Lower lobe of right lung (tissue), 2 donors: ENCODE measurements at regions not wholly inside any gene's neighbourhood (a gene's known extent, or its start where the extent isn't known, plus 50 kb on each side); places are given as distances from the start of the nearest gene placed in this dataset.

Source experiments
- ATAC-seq, 2 donors: fragments of 200-7000 bp; cut with Tn5 transposase; one replicate each; pipeline ENCODE4 v1.9.1; 2020 to 2022; ENCODE audit warnings: mild to moderate bottlenecking in 2 of 2, moderate library complexity in 2 of 2
- DNase-seq: peaks from one replicate; pipeline ENCODE4 v3.0.0-alpha.2; 2020
- H3K27ac ChIP-seq: fragments of 200-600 bp; one replicate; pipeline ENCODE4 v1.8.0; 2022
- H3K27me3 ChIP-seq: fragments of 200-600 bp; one replicate; pipeline ENCODE4 v1.8.0; 2022; ENCODE audit warnings: low read depth
- H3K36me3 ChIP-seq: fragments of 200-600 bp; one replicate; pipeline ENCODE4 v1.8.0; 2022; ENCODE audit warnings: mild to moderate bottlenecking
- H3K4me1 ChIP-seq: fragments of 200-600 bp; one replicate; pipeline ENCODE4 v1.8.0; 2022
- H3K4me3 ChIP-seq: fragments of 200-600 bp; one replicate; pipeline ENCODE4 v1.8.0; 2022; ENCODE audit warnings: mild to moderate bottlenecking
- H3K9me3 ChIP-seq: fragments of 200-600 bp; one replicate; pipeline ENCODE4 v1.8.0; 2022
- CTCF ChIP-seq: fragments of 200-600 bp; IDR thresholded peaks from one replicate; pipeline ENCODE4 v1.8.0; 2022; ENCODE audit warnings: antibody characterized with exemption, mild to moderate bottlenecking
- intact Hi-C: fragments of 100-400 bp; cut with DNase I; formaldehyde crosslinking; loops from one replicate; pipeline ENCODE4 v1.11.0; 2022
- donor health status: DM: no; HTN: yes; CAD: no; lungs with severe emphysema.

- H3K36me3 ChIP-seq: no peaks in the 10 kb centered on the region
- H3K27ac ChIP-seq: no peak overlapping the region
- intact Hi-C loops: no loop called here
- no peaks in the 10 kb centered on the region for H3K4me1 ChIP-seq
- H3K9me3 ChIP-seq: no peaks in the 10 kb centered on the region
- no peak for TF ChIP-seq CTCF
- no peak overlapping the region for H3K4me3 ChIP-seq
- H3K27me3 ChIP-seq: no peaks in the 10 kb centered on the region
- ATAC-seq (no peak), DNase-seq (no peak)
These were observed 88.1 kb upstream of the IGFBP3 start for GRCh38 chr7:46009211-46009610.

GRCh38 chr7:46007990-46008643 lies 87.0 kb upstream of the IGFBP3 start:
- Histone ChIP-seq H3K36me3 (no peaks in the 10 kb centered on the region), H3K4me3 (no peak overlapping the region), H3K27me3 (no peaks in the 10 kb centered on the region), H3K4me1 (no peaks in the 10 kb centered on the region), H3K9me3 (no peaks in the 10 kb centered on the region), H3K27ac (no peak overlapping the region)
- TF ChIP-seq CTCF: no peak
- DNase-seq (no peak), ATAC-seq (peak; percentile 68 to 74)
- intact Hi-C loops: no loop called here

- TF ChIP-seq CTCF: no peak
- ATAC-seq (no peak), DNase-seq (no peak)
- Histone ChIP-seq H3K9me3 (no peaks in the 10 kb centered on the region), H3K36me3 (no peaks in the 10 kb centered on the region), H3K4me1 (no peaks in the 10 kb centered on the region), H3K27ac (no peak overlapping the region), H3K27me3 (no peaks in the 10 kb centered on the region), H3K4me3 (no peak overlapping the region)
- intact Hi-C loops: no loop called here
These were observed 86.1 kb upstream of the IGFBP3 start for GRCh38 chr7:46007194-46007593.

GRCh38 chr7:46006723-46007122 lies 85.7 kb upstream of the IGFBP3 start:
- ATAC-seq (no peak), DNase-seq (no peak)
- Histone ChIP-seq H3K36me3 (no peaks in the 10 kb centered on the region), H3K9me3 (no peaks in the 10 kb centered on the region), H3K27ac (no peak overlapping the region), H3K4me1 (no peaks in the 10 kb centered on the region), H3K27me3 (no peaks in the 10 kb centered on the region), H3K4me3 (no peak overlapping the region)
- intact Hi-C loops: no loop called here
- no peak for TF ChIP-seq CTCF

- DNase-seq (no peak), ATAC-seq (no peak)
- no peaks in the 10 kb centered on the region for H3K27me3 ChIP-seq
- no peaks in the 10 kb centered on the region for H3K36me3 ChIP-seq
- TF ChIP-seq CTCF: no peak
- H3K4me1 ChIP-seq: no peaks in the 10 kb centered on the region
- no peak overlapping the region for H3K4me3 ChIP-seq
- H3K9me3 ChIP-seq: no peaks in the 10 kb centered on the region
- no peak overlapping the region for H3K27ac ChIP-seq
- intact Hi-C loops: no loop called here
These were observed 85.1 kb upstream of the IGFBP3 start for GRCh38 chr7:46006212-46006611.

GRCh38 chr7:46004965-46005364 lies 83.9 kb upstream of the IGFBP3 start:
- no peaks in the 10 kb centered on the region for H3K4me1 ChIP-seq
- H3K9me3 ChIP-seq: no peaks in the 10 kb centered on the region
- no peaks in the 10 kb centered on the region for H3K36me3 ChIP-seq
- H3K27ac ChIP-seq: no peak overlapping the region
- no peak for ATAC-seq
- H3K4me3 ChIP-seq: no peak overlapping the region
- intact Hi-C loops: no loop called here
- TF ChIP-seq CTCF: no peak
- DNase-seq: no peak
- H3K27me3 ChIP-seq: no peaks in the 10 kb centered on the region
